MM.1S (cell line): ENCODE measurements at regions not wholly inside any gene's neighbourhood (a gene's known extent, or its start where the extent isn't known, plus 50 kb on each side); places are given as distances from the start of the nearest gene placed in this dataset.

Experiments
- CTCF ChIP-seq: fragments of 300-600 bp; sonication (generic); IDR thresholded peaks from 2 replicates; pipeline ENCODE4 v1.5.1; 2016; ENCODE audit warnings: antibody characterized with exemption, low read length, mixed read lengths
- EZH2 ChIP-seq: fragments of 300-600 bp; sonication (generic); optimal IDR thresholded peaks from 2 replicates; pipeline ENCODE3; 2017; ENCODE audit warnings: low read depth, mild to moderate bottlenecking, antibody characterized with exemption, low read length, mixed read lengths

GRCh38 chr4:149029056-149029651, 586.9 kb upstream of the NR3C2 start:
- TF ChIP-seq CTCF = no peak
- TF ChIP-seq EZH2 = no peak
